Endothelial cell (in vitro differentiated cells): ENCODE measurements at regions not wholly inside any gene's neighbourhood (a gene's known extent, or its start where the extent isn't known, plus 50 kb on each side); places are given as distances from the start of the nearest gene placed in this dataset.
"Not testable (repeated sequence)": the region's sequence is repeated elsewhere in the genome, so short reads cannot be mapped to it uniquely, and the experiment has no call there.

ENCODE experiments used
- DNase-seq: peaks from one replicate; pipeline ENCODE4 v3.0.0; 2021; ENCODE audit warnings: low spot score
- H3K27ac Mint-ChIP-seq: one replicate; pipeline ENCODE4 v1.8.0; 2021; ENCODE audit warnings: mixed read lengths, inconsistent platforms; ENCODE audit not compliant: unreplicated experiment
- H3K27me3 Mint-ChIP-seq: one replicate; pipeline ENCODE4 v1.8.0; 2021; ENCODE audit warnings: mild to moderate bottlenecking, moderate library complexity, mixed read lengths, inconsistent platforms; ENCODE audit not compliant: unreplicated experiment
- H3K36me3 Mint-ChIP-seq: one replicate; pipeline ENCODE4 v1.8.0; 2021; ENCODE audit warnings: mild to moderate bottlenecking, low read depth, mixed read lengths, inconsistent platforms; ENCODE audit not compliant: unreplicated experiment
- H3K4me1 Mint-ChIP-seq: one replicate; pipeline ENCODE4 v1.8.0; 2021; ENCODE audit warnings: mild to moderate bottlenecking, mixed read lengths, inconsistent platforms; ENCODE audit not compliant: unreplicated experiment
- H3K4me3 Mint-ChIP-seq: one replicate; pipeline ENCODE4 v1.8.0; 2021; ENCODE audit warnings: mild to moderate bottlenecking, mixed read lengths, inconsistent platforms; ENCODE audit not compliant: unreplicated experiment
- H3K9me3 Mint-ChIP-seq: one replicate; pipeline ENCODE4 v1.8.0; 2021; ENCODE audit warnings: mixed read lengths, inconsistent platforms; ENCODE audit not compliant: unreplicated experiment
- TF ChIP-seq, protein P1 (sequence below): fragments of 200-600 bp; sonication (generic); IDR thresholded peaks from one replicate; pipeline ENCODE4 v1.5.0; 2021; ENCODE audit warnings: antibody characterized with exemption; ENCODE audit not compliant: unreplicated experiment

DNA sequence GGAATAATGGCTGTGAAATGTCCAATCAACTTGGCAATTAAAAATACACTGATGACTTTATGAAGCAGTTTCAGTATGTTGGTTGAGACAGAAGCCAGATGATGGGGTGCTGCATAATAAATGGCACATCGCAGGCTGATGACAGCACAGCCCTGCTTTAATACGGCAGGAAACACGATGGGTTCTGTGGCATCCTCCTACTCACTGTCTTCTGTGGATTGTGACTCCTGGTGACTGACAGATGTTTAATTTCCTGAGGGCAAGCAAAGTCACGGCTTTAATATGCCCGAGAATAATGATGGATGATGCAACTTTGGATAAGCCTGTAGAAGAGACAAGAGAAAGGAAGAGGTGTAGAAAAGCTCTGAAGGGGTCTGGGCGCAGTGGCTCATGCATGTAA lies 295.4 kb downstream of the TRIML1 start:
- peaks cover 20% of the 10 kb centered on the region for H3K4me1 Mint-ChIP-seq
- H3K27ac Mint-ChIP-seq = no peak overlapping the region
- peaks cover 1% of the 10 kb centered on the region for H3K27me3 Mint-ChIP-seq
- no peaks in the 10 kb centered on the region for H3K36me3 Mint-ChIP-seq
- TF ChIP-seq, protein P1, sequence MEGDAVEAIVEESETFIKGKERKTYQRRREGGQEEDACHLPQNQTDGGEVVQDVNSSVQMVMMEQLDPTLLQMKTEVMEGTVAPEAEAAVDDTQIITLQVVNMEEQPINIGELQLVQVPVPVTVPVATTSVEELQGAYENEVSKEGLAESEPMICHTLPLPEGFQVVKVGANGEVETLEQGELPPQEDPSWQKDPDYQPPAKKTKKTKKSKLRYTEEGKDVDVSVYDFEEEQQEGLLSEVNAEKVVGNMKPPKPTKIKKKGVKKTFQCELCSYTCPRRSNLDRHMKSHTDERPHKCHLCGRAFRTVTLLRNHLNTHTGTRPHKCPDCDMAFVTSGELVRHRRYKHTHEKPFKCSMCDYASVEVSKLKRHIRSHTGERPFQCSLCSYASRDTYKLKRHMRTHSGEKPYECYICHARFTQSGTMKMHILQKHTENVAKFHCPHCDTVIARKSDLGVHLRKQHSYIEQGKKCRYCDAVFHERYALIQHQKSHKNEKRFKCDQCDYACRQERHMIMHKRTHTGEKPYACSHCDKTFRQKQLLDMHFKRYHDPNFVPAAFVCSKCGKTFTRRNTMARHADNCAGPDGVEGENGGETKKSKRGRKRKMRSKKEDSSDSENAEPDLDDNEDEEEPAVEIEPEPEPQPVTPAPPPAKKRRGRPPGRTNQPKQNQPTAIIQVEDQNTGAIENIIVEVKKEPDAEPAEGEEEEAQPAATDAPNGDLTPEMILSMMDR = no peak
- no peak overlapping the region for H3K4me3 Mint-ChIP-seq
- DNase-seq = no peak
- H3K9me3 Mint-ChIP-seq = no peaks in the 10 kb centered on the region

DNA sequence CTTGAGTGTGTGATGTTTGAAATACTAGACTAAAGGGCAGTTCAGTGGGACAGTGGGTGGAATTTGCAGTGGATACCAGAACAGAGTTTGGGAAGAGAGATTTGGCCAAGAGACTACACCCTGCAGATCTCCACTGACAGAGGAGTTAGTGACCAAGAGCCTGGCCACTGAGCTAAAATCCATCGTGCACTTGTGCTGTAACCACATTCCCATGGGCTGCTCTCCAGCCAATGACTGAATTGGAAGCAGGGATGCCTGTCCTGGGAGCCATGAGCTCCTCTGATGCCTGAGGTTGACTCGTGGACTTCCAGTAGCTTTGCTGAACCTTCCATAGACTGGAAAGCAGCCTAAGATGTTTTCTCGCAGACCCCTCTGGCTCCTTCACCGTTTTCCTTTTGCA lies 296.1 kb downstream of the TRIML1 start:
- peaks cover 15% of the 10 kb centered on the region for H3K4me1 Mint-ChIP-seq

DNA sequence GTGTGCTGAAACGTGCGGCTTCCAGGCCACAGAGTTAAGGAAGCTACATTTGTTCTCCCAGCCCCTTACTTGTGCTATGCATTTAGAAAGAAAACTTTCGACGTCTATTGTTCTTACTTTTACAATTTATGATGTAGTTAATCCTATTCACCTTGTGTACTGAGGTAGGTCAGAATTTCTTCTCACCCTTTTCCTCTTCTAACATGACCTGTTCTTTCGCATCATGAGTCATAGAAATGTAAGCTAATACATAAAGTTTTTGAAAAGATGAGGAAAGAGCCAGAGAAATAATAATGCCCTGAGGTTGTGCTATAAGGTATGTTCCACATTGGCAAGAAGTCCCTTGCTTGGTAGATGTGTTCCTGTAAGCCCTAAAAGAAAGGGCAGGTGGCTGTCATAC lies 298.3 kb downstream of the TRIML1 start:
- no peak overlapping the region for H3K27ac Mint-ChIP-seq
- no peak overlapping the region for H3K4me3 Mint-ChIP-seq
- DNase-seq = no peak
- TF ChIP-seq, protein P1 = no peak
- peaks cover 1% of the 10 kb centered on the region for H3K27me3 Mint-ChIP-seq
- no peaks in the 10 kb centered on the region for H3K9me3 Mint-ChIP-seq
- H3K4me1 Mint-ChIP-seq = peaks cover 6% of the 10 kb centered on the region
- no peaks in the 10 kb centered on the region for H3K36me3 Mint-ChIP-seq

More for the DNA sequence above, 296.1 kb downstream of the TRIML1 start:
- Mint-ChIP-seq H3K27ac (no peak overlapping the region), H3K27me3 (peaks cover 1% of the 10 kb centered on the region), H3K4me3 (no peak overlapping the region), H3K9me3 (no peaks in the 10 kb centered on the region), H3K36me3 (no peaks in the 10 kb centered on the region)
- DNase-seq = no peak
- TF ChIP-seq, protein P1 = no peak

DNA sequence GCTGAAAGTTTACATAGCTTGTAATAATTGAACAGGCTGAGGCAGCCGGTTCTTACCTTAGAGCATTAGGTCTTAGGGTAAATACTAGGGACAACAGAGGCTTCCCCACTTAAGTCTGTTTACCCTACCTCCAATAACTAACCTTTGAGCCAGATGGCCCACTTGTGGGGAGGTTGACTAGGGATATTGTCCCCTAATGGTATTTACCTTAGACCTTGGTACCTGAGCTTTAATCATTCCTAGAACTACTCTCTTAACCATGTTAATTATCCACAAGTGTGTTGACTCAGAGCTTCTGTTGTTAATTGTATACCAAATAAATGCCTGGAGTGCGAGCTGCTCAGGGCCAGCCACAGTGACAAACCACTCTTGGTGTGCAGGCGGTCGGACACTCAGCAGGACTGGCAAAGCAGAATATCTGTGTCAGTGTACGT lies 299.2 kb downstream of the TRIML1 start:
- not testable (repeated sequence) for H3K4me3 Mint-ChIP-seq, H3K4me1 Mint-ChIP-seq, H3K27ac Mint-ChIP-seq, H3K9me3 Mint-ChIP-seq, H3K36me3 Mint-ChIP-seq, H3K27me3 Mint-ChIP-seq, DNase-seq

DNA sequence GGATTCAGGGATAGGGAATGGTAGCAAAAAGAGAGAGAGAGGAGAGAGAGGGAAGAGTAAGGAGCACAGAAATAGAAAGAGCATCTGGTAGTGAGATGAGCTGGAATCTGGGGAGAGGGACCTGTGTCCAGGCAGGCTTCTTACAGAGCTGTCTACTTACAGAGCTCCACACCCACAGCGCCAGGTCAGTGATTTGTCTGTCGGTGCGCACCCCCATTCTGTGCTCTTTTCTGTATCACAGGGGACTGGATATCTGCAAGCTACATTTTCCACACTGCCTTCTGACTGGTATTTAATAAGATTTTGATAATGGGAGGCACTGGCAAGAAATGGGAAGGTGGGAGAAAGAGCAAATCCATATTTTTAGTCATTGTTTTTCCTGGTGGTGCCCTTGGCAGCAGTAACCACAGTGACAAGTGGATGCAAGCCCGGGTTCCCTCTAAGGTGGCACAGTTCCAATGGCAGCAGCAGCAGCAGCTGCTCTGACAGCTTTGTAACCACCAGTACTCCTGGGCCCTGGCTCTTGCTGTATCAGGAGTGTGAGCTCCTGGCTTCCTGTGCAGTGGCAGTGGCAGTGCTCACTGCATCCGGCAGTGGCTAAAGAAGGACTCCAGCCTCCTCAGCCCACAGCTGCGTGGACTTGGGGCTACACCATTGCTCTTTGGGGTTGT lies 300.5 kb downstream of the TRIML1 start:
- no peaks in the 10 kb centered on the region for H3K4me1 Mint-ChIP-seq

More for the DNA sequence above, 300.5 kb downstream of the TRIML1 start:
- no peaks in the 10 kb centered on the region for H3K36me3 Mint-ChIP-seq
- DNase-seq = no peak
- H3K27me3 Mint-ChIP-seq = peaks cover 3% of the 10 kb centered on the region
- no peaks in the 10 kb centered on the region for H3K9me3 Mint-ChIP-seq
- TF ChIP-seq, protein P1 = no peak
- no peak overlapping the region for H3K4me3 Mint-ChIP-seq
- H3K27ac Mint-ChIP-seq = no peak overlapping the region
